GM19035 (cell line): ENCODE measurements at regions not wholly inside any gene's neighbourhood (a gene's known extent, or its start where the extent isn't known, plus 50 kb on each side); places are given as distances from the start of the nearest gene placed in this dataset.
"Not testable (repeated sequence)": the region's sequence is repeated elsewhere in the genome, so short reads cannot be mapped to it uniquely, and the experiment has no call there.

Experiments used
- ATAC-seq: cut with Tn5 transposase; IDR thresholded peaks from one replicate; pipeline ENCODE4 v1.9.1; 2021; ENCODE audit not compliant: unreplicated experiment

DNA sequence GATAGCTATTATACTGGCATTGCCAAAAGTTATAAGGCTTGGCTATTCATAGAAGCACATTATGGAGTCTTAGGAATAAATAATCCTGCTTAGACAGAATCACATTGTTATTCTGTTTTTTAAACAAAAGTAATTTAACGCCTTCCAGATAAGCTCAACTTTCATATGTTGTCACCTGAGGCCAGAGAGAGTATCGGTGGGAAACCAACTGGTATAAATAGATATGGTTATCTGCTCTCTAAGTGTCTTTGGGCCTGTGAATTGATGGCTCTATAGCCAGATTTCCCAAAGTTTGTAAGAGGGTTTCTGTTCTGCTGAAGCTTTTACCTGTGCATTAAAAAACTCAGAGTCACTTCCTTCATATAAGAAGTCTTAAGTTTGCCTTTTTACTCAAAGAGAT is 1449.4 kb downstream of the CDH11 start:
- no peak for ATAC-seq

DNA sequence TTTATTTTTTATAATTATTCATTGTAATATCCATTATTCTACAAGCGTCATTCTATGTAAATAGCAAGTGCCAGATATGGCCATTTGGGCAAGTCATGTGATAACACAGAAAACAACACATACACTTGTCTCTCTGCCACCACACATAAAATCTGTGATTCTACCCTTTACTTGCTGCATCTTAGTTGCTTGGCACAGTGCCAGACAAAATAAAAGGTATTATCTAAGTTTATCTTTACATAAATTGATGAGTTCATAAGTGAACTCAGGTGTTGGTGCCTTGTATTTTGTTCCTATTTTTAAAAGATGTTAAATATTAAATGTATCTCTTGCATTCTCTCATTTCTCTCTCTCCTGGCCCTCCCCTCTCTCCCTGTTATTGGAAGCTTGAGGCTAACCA is 1458.7 kb downstream of the CDH11 start:
- no peak for ATAC-seq

DNA sequence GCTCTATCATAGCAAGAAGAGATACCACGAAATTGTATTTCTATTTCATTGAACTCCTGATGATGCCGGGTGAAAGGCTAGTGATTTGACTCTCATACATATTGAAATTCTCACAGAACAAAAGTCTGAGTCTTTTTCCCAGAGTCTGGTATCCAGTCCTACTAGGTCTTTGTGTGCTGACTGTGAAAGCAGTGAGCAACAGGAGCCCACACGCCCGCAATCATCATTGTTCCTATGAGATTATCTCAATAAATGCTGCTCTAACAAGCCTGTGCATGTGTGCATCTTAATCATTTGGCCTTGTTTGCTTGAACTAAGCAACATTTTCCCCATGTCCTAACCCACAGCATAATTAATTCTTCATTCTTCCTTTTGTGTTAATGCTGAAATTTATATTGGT is 1466.0 kb downstream of the CDH11 start:
- ATAC-seq: no peak

DNA sequence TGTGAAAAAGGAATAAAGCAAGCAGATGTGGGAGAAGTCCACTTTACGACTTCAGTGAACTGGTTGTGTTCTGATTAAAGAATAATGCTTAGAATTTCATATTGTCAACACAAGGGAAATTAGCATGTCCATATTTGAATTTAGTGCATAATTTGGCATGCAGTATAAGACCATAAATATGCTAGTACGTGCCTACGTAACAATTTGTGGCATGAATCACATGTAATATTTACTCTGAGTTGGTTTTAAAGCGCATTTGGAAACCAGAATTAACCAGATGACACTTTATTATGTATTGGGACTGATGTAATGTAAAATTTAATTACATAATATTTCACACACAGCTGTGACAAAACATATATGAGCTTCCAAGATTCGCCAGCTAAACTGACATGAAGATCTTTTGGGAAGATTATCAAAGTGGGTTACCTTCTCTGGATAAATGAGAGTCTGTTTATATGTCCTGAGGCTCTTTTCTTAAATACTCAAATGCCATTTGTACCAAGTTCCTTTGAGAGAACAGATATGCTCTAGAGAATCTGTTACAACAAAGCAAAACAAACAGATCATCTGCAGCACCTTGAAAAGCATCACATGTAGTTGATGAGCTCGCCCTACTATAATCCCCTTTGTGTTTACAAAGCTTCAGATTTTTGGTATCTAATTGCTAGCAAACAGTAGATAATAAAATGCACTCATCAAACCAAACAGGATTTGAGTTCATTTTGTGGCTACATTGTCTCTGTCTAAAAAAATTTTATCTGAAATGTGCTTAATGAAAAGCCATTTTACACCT is 1468.6 kb downstream of the CDH11 start:
- ATAC-seq: no peak

DNA sequence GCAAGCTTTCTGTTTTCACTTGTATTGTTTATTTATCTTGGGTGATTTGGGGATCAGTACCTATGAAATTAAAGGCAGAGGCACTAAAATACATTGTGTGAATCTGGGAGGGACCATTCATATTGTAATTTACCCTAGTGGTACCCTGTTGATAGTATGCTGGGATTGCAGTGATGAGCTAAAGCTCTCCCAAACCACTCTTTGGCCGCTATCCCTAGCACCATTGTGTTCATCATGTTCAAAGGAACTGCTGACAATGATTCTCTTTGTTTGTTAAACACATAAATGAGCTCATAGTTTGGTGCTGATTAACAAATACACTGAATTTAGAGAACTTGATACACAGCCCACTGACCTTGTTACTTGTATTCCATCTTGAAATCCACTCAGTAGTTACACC is 1469.8 kb downstream of the CDH11 start:
- ATAC-seq: no peak

DNA sequence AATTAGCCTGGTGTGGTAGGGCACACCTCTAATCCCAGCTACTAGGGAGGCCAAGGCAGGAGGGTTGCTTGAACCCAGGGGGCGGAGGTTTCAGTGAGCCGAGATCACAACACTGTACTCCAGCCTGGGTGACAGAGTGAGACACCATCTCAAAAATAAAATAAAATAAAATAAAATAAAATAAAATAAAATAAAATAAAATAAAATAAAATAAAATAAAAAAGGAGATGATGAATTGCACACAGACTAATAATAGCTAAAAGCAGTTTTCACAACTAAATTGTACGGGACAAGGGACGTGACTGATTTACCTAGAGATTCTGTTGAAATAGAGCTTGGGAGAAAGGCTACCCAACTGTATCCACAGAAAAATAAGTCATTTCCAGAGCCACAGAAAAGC is 1471.3 kb downstream of the CDH11 start:
- ATAC-seq: no peak

DNA sequence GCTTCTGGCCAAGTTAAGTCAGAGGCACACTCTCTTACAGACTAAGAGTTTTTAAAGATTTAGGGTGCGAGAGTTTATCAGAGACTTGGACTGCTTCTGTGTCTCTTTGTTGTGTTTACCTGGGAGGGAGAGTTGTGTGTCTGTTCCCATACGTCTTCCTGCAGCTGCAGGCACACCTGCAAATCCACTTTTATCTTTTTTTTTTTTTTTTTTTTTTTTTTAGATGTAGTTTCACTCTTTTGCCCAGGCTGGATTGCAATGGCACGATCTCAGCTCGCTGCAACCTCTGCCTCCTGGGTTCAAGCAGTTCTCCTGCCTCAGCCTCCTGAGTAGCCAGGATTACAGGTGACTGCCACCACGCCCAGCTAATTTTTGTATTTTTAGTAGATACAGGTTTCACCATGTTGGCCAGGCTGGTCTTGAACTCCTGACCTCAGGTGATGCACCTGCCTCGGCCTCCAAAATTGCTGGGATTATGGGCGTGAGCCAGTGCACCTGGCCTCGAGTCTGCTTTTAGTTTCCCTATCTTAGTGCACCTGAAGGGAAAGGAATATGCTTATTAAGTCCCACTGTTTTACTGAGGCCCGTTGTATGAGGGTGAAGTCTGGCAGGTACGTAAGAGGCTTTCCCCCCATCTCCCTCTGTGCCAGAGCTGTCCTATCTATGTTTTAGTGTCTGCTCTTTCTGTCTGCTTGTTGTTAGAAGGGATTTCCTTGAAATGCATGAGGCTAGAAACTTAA is 1488.0 kb downstream of the CDH11 start:
- not testable (repeated sequence) for ATAC-seq

DNA sequence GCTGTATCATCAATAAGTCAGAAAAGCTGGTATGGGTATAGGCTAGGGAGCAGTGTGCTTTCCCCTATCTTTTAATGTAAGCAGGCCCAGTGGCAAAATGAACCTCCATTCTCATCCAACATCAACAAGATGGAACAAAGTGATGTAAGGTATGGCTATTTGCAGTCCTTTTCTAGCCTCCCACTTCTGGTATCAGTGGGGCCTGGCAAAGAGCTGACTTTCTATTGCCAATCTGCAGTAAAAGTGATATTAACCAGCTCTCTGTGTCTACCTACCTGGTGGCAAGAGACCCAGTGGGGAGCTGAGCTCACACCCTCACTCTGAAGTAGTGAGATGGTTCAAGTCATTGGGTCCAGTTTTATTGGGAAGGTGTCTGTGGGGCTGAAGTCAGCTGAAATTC is 1492.6 kb downstream of the CDH11 start:
- ATAC-seq: no peak

DNA sequence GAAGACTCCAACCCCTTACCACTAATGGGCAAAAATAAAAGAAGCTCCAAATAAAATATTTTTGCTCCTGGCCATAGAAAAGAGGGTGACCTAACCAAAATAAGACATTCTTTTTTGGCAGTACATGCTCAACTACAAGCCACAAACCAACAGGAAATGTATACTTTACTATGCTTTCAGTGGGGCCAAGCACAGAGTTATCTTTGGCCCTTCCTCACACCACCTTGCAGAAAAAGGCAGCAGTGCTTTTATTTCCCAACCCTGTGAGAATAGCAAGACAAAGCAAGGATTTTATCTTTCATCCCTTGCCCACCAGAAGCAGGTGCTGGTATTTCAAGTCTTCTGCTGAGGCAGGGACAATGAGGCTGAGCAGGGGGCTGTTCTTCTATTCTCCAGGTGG is 1493.1 kb downstream of the CDH11 start:
- no peak for ATAC-seq

DNA sequence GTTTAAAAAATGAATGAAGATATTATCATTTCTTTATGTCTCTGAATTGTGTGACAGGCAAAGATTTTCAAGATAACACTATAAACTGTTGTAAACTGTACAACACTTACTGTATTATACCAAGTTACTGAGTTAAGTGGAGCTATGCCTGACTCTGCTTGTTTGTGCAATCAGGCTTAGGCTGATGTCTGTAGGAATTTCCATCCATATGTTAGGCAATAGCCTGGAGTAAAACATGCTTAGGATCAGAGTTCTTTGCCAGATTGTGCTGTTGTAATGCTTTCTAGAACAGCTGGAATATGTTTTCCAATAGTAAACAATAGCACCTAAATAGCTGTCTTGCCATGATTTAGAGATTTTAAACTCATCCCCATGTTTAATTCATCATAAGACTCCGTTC is 1496.7 kb downstream of the CDH11 start:
- ATAC-seq: no peak

DNA sequence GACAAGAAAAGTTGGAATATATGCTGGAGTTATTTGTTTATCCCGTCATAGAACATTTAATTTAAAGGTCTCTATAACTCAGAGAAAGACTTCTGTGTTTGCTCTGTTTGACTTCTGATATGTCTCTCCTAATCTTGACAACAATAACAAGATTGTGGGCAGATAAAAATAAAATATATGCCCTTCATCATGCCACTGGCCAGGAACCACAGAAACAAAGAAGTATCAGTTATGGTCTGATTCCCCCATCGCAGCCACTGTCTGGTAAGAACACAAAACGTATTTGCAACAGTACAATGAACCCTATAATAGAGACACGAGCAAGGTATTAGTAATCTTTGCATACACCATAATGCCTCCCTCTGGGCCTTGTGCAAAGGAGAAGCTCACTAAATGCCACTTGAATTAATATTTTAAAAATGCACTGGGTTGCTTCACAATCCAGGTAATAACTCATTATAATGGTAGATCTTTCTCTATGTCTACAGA is 1498.3 kb downstream of the CDH11 start:
- no peak for ATAC-seq

DNA sequence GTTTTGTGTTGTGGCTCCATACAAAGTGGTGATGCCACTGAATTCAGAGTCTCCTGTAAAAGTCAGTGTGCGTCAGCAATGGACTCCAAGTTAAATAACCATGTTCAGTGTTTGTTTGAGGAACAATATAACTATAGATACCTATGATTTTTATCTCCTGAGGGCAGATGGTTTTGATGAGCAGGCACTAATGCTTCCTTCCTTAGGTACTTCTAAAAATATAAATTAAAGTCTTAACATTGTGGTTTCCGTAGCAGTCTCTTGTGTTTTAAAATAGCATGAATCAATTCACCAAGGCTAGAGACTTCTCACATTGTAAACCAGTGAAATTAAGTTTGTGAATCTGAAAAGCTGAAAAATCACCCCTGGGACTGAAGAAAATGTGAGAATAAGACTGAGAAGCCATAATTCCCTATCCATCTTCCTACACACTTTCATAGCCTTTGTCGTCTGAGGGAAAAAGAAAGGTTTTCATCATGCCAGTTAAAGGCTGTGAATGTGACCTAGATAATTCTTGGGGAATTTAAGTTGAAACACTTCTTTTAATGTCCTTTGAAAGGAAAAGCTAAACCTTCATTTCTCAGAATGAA is 1502.9 kb downstream of the CDH11 start:
- ATAC-seq: no peak

DNA sequence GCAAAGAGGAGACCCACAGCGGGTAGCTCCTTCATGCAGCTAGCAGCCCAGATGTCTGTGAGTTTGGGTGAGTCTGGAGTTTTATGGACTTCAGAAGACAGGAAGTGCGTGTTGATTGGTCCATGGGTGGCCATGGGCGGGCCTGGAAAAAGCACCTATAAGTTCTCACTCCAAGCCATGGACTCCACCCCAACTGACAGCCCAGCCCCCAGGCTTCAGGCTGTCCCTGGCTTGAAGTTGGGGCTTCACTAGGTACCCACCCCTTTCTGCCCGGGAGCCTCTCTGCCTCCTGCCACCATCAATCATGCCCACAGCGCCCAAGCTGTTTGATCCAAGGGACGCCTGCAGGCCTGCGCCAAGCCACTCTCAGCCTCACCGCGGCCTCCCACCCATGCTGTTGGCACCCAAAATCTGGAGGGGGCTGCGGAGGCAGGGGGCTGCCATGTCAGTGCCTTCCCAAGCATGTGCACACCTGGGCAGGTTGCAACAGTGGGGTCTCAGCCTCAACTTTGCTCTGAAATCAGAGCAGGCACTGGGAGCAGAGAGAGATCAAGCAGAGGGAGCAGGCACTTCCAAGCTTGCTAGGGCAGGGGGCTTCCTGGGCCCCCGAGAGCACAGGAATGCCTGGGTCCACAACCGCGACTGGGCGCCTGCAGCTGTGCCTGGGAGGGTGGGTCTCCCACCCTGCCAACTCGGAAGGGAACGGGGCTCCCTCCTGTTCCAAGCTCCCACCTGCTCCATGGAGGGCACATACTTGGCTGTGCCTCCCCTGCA is 1503.7 kb downstream of the CDH11 start:
- ATAC-seq: no peak

DNA sequence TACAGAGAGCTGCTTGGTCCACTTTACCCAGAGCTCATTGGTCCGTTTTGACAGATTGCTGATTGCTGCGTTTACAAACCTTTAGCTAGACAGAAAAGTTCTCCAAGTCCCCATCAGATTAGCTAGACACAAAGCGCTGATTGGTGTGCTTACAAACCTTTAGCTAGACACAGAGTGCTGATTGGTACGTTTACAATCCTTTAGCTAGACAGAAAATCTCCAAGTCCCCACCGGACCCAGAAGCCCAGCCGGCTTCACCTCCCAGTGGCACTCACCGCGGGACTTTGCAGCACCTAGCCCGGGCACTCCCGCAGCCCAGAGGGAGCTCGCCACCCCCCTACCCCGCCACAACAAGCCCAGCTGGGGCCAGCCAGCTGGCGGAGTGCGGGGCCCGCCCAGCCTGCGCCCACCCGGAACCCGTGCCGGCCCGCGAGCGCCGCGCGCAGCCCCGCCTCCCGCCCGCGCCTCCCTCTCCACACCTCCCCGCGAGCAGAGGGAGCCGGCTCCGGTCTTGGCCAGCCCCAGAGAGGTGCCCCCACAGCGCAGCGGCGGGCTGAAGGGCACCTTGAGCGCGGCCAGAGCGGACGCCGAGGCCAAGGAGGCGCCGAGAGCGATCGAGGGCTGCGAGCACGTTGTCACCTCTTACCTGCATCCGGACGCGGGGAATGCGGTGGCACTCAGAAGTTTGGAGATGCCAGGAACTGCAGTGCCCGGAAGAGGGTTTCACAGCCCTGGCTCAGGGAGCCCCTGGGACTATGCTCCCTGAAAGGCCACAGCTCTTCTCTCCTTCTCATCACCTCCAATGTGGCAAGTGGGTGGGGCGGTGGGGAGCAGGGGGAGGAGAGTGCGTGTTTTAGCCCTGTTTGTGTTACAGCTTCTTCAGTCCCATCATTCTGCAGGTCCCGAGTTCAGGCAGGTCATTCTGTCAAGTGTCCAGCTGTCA is 1504.5 kb downstream of the CDH11 start:
- ATAC-seq: no peak

DNA sequence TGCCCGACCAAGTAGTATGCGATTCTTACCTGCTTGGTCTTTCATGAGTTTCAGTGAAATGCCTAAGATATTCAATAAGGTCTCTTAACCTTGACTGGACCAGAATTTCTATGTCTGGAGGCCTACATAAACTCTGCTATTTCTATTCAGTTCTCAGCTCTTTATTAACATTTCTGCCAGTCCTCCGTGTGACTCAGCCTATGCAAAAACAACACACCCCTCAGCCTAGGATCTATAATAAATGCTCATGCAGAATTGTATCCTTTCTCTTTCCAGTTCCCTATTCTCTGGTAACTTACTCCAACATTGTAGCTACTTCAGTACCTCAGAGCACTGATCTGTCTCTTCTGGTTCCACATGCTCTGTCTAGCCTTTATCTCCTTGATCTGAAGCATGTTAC is 1507.4 kb downstream of the CDH11 start:
- no peak for ATAC-seq

DNA sequence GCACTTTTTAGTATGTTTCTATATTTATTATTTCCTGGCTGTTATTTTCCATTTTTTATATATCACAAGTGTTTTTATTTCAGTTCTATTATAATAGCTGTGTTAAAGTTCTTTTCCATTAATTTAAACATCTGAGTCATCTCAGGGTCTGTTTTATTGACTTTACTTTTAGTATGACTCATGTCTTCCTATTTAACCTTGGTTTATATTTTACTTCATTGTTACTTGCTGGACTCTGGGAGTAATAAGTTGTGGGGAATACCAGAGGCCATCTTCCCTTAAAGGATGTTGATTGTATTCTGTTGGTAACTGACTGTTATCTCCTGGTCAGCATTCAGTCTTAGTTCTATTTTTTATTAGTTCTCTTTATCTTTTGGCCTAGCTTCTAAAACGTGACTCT is 1508.2 kb downstream of the CDH11 start:
- no peak for ATAC-seq

DNA sequence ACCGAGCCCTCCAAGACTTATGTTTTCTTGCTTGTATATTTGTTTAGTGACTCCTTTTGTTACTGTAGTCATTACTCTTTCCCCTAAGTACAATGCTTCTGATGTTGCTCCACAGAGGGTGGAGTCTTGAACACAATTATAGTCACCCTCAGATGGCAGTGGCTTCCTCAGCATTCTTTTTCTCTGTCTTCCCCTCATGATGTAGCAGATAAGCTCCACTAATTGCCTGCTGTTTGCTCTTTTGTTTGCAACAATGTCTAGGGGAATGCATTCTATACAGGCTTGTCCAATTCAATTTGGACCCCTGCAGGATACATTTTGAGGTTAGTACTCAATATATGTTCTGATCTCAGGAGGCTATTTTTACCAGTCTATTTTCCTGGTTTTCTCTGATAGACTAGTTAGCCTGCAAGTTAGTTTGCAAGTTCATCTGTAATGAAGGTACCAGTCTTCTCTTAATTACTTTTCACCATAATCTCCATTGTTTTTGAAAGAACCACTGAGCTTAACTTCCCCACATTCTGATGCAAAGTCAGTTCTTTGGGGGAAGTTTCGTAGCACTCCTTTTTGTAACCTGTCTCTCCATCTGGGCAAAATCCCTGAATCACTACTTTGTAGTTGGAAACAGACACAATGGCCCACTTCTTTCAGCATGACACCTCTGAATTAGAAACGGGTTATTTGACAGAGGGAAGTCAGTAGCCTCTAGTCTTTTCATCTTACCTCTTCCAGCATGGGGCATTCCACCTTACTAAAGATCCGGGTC is 1509.2 kb downstream of the CDH11 start:
- ATAC-seq: no peak

DNA sequence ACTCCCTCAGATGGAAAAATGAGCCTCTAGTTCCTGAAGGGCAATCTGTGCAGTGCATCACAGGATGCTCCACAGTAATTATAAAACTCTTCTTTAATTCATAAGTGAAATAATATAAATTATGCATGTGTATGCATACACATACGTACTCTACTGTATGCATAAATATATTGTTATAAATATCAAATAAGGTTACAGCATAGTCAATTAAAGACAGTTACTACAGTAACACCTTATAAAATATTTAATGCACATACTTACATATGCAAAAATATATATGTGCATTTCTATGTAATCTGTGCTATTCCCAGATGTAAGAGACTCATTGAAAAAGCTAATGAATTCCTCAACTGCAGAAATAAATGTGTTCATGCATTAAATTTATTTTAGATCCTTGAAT is 1515.1 kb downstream of the CDH11 start:
- no peak for ATAC-seq

DNA sequence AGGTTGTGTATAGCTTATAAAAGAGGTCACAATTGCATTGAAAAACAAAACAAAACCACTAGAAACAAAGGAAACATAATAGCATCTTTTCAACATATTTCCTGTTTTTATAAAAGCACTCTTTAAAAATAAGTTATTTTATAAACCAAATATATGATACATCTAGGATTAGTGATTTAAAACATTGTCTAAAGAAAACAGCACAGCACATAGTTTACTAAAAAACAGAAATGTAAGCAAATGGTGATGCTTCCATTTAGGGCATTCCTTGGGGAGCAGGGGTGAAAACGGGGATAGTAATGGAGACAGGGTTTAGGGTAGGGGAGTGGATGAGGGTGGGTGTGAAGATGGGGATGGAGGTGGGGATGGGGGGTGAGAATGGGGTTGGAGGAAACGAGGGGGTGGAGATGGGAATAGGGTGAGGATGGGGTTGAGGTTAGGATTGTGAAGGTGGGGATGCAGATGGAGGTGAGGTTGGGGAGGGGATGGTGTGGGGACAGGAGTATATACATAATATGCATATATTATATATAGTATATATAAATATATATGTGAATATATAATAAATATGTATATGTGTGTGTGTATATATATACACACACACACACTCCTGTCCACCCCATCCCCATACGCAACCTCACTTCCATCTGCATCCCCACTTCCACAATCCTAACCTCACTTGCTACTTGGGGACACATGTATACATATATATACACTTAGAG is 1519.5 kb downstream of the CDH11 start:
- no peak for ATAC-seq
